ENCODE measurements at regions not wholly inside any gene's neighbourhood (a gene's known extent, or its start where the extent isn't known, plus 50 kb on each side); places are given as distances from the start of the nearest gene placed in this dataset.

DNA sequence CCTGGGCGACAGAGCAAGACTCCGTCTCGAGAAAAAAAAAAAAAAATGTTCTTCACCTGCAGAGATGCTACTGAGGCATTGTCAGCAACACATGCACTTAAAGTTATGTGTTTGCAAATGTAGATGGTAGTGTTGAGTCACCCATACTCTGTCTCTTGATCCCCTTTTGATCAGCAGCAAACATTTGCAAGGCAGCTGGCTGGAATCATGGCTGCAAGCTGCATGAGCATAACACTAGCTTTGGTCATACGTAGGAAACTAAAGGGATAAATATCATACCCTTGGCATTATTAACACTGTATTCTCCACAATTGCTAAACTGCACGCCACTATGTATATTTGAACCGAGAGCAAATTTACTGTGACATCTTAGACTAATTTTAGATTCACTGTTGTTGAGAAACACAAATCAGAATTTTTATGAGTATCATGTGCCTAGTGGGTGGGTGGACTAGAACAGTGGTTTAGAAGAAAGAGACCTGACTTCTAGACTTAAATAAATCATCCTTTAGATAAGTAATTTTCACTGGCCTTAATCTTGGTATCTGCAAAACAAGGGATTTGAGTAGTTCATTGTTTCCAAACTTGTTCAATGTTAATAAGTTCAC, 229.3 kb upstream of the MEOX2 start:
- H3K36me3 Mint-ChIP-seq (ENCODE audit: low read depth), result no peaks in the 10 kb centered on the region
- H3K4me1 Mint-ChIP-seq, result peaks cover 10% of the 10 kb centered on the region
- H3K27ac Mint-ChIP-seq, result no peak overlapping the region
- DNase-seq, result no peak
- TF ChIP-seq, protein P1, sequence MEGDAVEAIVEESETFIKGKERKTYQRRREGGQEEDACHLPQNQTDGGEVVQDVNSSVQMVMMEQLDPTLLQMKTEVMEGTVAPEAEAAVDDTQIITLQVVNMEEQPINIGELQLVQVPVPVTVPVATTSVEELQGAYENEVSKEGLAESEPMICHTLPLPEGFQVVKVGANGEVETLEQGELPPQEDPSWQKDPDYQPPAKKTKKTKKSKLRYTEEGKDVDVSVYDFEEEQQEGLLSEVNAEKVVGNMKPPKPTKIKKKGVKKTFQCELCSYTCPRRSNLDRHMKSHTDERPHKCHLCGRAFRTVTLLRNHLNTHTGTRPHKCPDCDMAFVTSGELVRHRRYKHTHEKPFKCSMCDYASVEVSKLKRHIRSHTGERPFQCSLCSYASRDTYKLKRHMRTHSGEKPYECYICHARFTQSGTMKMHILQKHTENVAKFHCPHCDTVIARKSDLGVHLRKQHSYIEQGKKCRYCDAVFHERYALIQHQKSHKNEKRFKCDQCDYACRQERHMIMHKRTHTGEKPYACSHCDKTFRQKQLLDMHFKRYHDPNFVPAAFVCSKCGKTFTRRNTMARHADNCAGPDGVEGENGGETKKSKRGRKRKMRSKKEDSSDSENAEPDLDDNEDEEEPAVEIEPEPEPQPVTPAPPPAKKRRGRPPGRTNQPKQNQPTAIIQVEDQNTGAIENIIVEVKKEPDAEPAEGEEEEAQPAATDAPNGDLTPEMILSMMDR (IDR thresholded peaks at IDR 0.05), result no peak
- H3K4me3 Mint-ChIP-seq, result no peak overlapping the region
- no peaks in the 10 kb centered on the region for H3K27me3 Mint-ChIP-seq (ENCODE audit: low read depth, poor library complexity)
- no peaks in the 10 kb centered on the region for H3K9me3 Mint-ChIP-seq

DNA sequence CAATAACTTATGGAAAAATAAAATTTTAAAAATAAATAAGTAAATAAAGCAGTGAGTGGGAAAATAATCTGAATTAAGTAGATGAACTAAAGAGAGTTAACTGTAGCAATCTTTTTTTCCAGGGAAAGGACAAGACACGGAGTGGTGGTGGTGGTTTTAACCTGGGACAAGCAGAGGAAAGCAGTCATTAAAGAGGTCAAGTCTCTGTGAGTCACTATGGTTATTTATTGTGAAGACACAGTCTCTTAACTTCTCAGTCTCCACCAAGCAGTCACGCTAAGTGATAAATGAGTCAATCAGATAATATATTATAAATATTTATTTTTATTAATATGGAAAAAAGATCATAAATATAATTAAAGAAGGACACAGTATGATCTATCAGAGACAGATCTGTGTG, 228.1 kb upstream of the MEOX2 start:
- Mint-ChIP-seq H3K4me1 (peaks cover 10% of the 10 kb centered on the region), H3K27me3 (ENCODE audit: low read depth, poor library complexity) (no peaks in the 10 kb centered on the region), H3K36me3 (ENCODE audit: low read depth) (no peaks in the 10 kb centered on the region), H3K9me3 (no peaks in the 10 kb centered on the region), H3K4me3 (no peak overlapping the region), H3K27ac (no peak overlapping the region)
- TF ChIP-seq, protein P1 (IDR thresholded peaks at IDR 0.05), result no peak
- DNase-seq, result no peak

DNA sequence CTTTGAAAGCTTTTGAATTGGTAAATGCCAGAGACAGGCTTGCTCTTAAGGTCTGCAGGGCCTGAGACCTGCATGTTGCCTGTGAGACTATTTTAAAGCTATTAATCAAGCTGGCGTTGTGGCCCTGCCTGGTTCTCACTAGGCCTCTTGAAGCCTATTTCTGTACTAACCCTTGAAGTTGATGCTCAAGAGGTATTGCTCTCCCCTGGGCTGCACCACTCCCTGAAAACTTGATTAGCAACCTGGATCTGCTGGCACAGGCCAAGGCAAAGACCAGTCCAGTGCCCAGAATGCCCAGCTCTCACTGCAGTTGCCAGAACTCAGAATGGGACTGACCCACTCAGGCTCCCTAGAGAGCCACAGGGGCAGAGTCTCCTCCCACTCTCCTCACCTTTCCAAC, 220.0 kb upstream of the MEOX2 start:
- TF ChIP-seq, protein P1 (IDR thresholded peaks at IDR 0.05), result no peak
- Mint-ChIP-seq H3K27ac (peak overlapping the region; percentile 44), H3K27me3 (ENCODE audit: low read depth, poor library complexity) (no peaks in the 10 kb centered on the region), H3K4me1 (peaks cover 43% of the 10 kb centered on the region), H3K36me3 (ENCODE audit: low read depth) (peaks cover 4% of the 10 kb centered on the region), H3K9me3 (peaks cover 3% of the 10 kb centered on the region), H3K4me3 (no peak overlapping the region)
- no peak for DNase-seq

DNA sequence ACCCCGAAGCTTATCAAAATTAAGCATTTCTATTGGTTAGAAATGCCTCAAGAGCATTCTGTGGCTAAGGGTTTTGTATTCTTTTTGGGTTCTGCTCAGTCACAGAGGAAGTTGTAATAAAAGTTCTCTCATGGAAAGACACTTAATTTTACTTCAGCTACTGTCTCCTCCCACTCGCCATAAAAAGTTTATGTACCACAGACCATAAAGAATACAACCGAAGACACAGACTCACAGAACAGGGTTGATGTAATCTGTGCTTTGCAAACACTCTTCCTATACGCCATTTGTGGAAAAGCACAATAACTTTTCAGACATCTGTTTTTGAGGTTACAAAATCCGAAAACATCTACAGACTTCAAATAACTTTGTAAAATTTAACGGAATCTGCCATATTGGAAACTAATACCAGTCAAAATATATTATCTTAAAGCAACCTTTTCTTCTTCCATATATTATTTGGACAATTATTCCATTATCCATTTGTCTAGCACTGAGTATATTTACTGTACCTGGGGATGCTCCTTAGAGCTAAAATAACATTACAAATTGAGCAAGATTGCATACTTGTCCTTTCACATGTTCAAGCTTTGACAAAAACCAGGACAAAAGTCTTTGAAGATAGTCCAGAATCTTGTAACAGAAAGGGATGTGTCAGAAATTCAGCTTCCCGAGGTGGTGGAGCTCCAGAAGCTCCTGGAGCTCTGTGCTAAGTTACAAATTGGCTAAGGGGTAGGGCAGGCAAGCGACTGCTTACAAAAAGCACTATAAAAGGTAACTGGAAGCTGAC, 219.0 kb upstream of the MEOX2 start:
- Mint-ChIP-seq H3K9me3 (peaks cover 3% of the 10 kb centered on the region), H3K4me3 (peak overlapping the region; percentile 2), H3K27ac (peak overlapping the region; percentile 17), H3K27me3 (ENCODE audit: low read depth, poor library complexity) (no peaks in the 10 kb centered on the region), H3K4me1 (peaks cover 43% of the 10 kb centered on the region), H3K36me3 (ENCODE audit: low read depth) (peaks cover 4% of the 10 kb centered on the region)
- no peak for DNase-seq
- TF ChIP-seq, protein P1 (IDR thresholded peaks at IDR 0.05), result no peak

DNA sequence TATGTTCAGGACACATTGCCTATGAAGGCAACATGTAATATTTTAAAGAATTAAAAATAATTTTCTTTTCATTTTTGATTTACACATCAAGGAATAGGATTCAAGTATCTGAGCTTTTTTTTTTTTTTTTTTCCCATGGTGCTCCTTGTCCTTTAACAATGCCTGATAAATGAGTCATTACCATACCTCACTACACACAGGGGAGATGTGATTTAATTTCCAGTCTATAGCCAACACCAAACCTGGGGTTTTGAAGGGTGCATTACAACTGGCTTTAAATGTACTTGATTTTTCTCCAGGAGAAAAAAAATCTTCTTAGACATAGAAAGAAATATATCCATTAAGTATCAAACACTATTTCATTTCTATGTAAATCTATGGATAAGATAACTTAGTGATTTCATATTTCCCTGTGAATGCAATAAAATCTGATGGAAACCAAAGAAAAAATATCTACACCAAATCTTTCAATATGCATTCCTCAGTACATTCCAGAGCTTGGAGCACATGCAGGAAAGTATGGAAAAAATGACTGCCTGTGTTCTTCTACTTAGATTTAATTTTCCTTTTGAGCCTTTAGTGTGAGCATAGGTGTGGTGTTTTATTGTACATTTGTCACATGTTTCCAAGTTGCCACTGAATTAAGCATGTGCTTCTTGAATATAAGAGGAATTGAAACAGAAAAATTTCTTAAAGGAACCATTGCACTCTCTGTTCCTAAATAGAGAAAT, 204.8 kb upstream of the MEOX2 start:
- TF ChIP-seq, protein P1 (IDR thresholded peaks at IDR 0.05), result no peak
- Mint-ChIP-seq H3K36me3 (ENCODE audit: low read depth) (peaks cover 9% of the 10 kb centered on the region), H3K4me3 (no peak overlapping the region), H3K9me3 (peaks cover 9% of the 10 kb centered on the region), H3K27ac (no peak overlapping the region), H3K27me3 (ENCODE audit: low read depth, poor library complexity) (peaks cover 2% of the 10 kb centered on the region), H3K4me1 (no peaks in the 10 kb centered on the region)
- DNase-seq, result no peak
